Heart left ventricle (tissue), 16 donors: ENCODE measurements at regions not wholly inside any gene's neighbourhood (a gene's known extent, or its start where the extent isn't known, plus 50 kb on each side); places are given as distances from the start of the nearest gene placed in this dataset.

ENCODE experiments used
- ATAC-seq, 4 donors: fragments of 200-7000 bp; cut with Tn5 transposase; one replicate each; pipeline ENCODE4 v1.9.1; 2020 to 2022; ENCODE audit warnings: moderate library complexity in 4 of 4, mild to moderate bottlenecking in 3 of 4, moderate number of reproducible peaks in 1 of 4
- DNase-seq, 5 donors: peaks; one replicate each; pipeline ENCODE4 v3.0.0-alpha.2; 2020
- H3K27ac ChIP-seq, 12 donors: fragments of 200-600 bp; sonication (generic) in 4 of 12; one replicate each; pipeline versions ENCODE4 v1.5.0 to v1.8.0; 2016 to 2022; ENCODE audit warnings: mild to moderate bottlenecking in 2 of 12
- H3K27me3 ChIP-seq, 9 donors: fragments of 200-600 bp; sonication (generic) in 2 of 9; one replicate each; pipeline versions ENCODE4 v1.5.1 to v1.8.0; 2016 to 2022; ENCODE audit warnings: mild to moderate bottlenecking in 3 of 9
- H3K36me3 ChIP-seq, 9 donors: fragments of 200-600 bp; sonication (generic) in 2 of 9; one replicate each; pipeline versions ENCODE4 v1.5.0 to v1.8.0; 2018 to 2022; ENCODE audit warnings: mild to moderate bottlenecking in 2 of 9
- H3K4me1 ChIP-seq, 12 donors: fragments of 200-600 bp; sonication (generic) in 4 of 12; one replicate each; pipeline versions ENCODE4 v1.5.0 to v1.8.0; 2016 to 2022; ENCODE audit warnings: mild to moderate bottlenecking in 3 of 12
- H3K4me3 ChIP-seq, 12 donors: fragments of 200-600 bp; sonication (generic) in 4 of 12; one replicate each; pipeline versions ENCODE4 v1.5.0 to v1.8.0; 2017 to 2022; ENCODE audit warnings: mild to moderate bottlenecking in 9 of 12, moderate library complexity in 4 of 12
- H3K9me3 ChIP-seq, 12 donors: fragments of 200-600 bp; sonication (generic) in 4 of 12; one replicate each; pipeline versions ENCODE4 v1.5.0 to v1.8.0; 2016 to 2022; ENCODE audit warnings: mild to moderate bottlenecking in 1 of 12
- CTCF ChIP-seq, 12 donors: fragments of 200-600 bp; sonication (generic) in 4 of 12; IDR thresholded peaks; one replicate each; pipeline versions ENCODE4 v1.5.0 to v1.8.0; 2018 to 2022; ENCODE audit warnings: antibody characterized with exemption in 12 of 12, mild to moderate bottlenecking in 5 of 12
- POLR2A ChIP-seq, 2 donors: fragments of 450-650 bp; IDR thresholded peaks; one replicate each; pipeline ENCODE4 v1.6.1; 2017; ENCODE audit warnings: antibody characterized with exemption in 2 of 2, mild to moderate bottlenecking in 2 of 2, moderate library complexity in 2 of 2
- WGBS, 4 donors: extraction: QIAGEN DNeasy Blood & Tissue Kit in 2 of 4; methylation state at CpG; one replicate each; pipeline versions ENCODE4 v1.1.5 to v1.1.7; 2013 to 2018; 5-methylcytosine and 5-hydroxymethylcytosine counted together
- intact Hi-C, 10 donors: fragments of 100-400 bp; cut with DNase I; formaldehyde crosslinking; loops; one replicate each; pipeline versions ENCODE4 v1.11.1 to v1.14.2; 2022
- donor health status: ischemic (EF 13 %, LVEDD 7.1; RV severe dilation, severe dysfunction).
- donor health status: healthy with polysubstance abuse.
- donor health status: DM: no; HTN: yes; CAD: no.
- donor health status: DM: no; HTN: no; CAD: no.
- donor health status: ischemic (EF 25% LVEDD 6.9; RV normal size, moderate dysfunction).
- donor health status: ischemic (EF 25% LVEDD 5.7; RV mildly dilated, moderate dysfunction).
- donor health status: healthy.
- donor health status: DM: yes; HTN: yes; CAD: no.
- donor health status: ischemic (EF 35%, LVEDD 5.7; RV mildly dilated, moderate dysfunction).
- donor health status: nonischemic (EF 11% LVEDD 7.7; RV severe dilation, severe dysfunction).
- donor health status: DM: yes; HTN: yes; CAD: no.
- donor health status: PGD.
- donor health status: ischemic (EF 29% LVEDD 5.4; RV normal size, mild dysfunction).
- donor health status: nonischemic (EF 23%, LVEDD 6.1; RV moderate dilation, normal function).

- H3K4me3 ChIP-seq = no peak overlapping the region
- H3K36me3 ChIP-seq = no peaks in the 10 kb centered on the region
- H3K4me1 ChIP-seq = no peaks in the 10 kb centered on the region
- no peaks in the 10 kb centered on the region for H3K27me3 ChIP-seq
- no peak overlapping the region for H3K27ac ChIP-seq
- intact Hi-C loops = no loop called here
- 88 to 96% (median 89%) methylated on average over 4 to 5 of the region's 5 CpGs for WGBS, 4 donors
- DNase-seq (no peak), ATAC-seq (no peak)
- no peaks in the 10 kb centered on the region for H3K9me3 ChIP-seq
- TF ChIP-seq POLR2A (IDR thresholded peaks at IDR 0.05) = no peak
- TF ChIP-seq CTCF (IDR thresholded peaks at IDR 0.05) = no peak
Measured at GRCh38 chr3:156620901-156621300, 53.5 kb upstream of the TIPARP start.

- peaks cover 0 to 4% (median 0%) of the 10 kb centered on the region in 12 donors for H3K4me1 ChIP-seq
- no peak for DNase-seq
- no peaks in the 10 kb centered on the region for H3K27me3 ChIP-seq
- ATAC-seq = no peak
- WGBS, 4 donors = 76 to 92% (median 82%) methylated on average over 2 of the region's 2 CpGs
- no peak overlapping the region for H3K27ac ChIP-seq
- H3K9me3 ChIP-seq = no peaks in the 10 kb centered on the region
- intact Hi-C loops = no loop called here
- TF ChIP-seq CTCF (IDR thresholded peaks at IDR 0.05) (no peak), POLR2A (IDR thresholded peaks at IDR 0.05) (no peak)
- H3K36me3 ChIP-seq = no peaks in the 10 kb centered on the region
- no peak overlapping the region for H3K4me3 ChIP-seq
Measured at GRCh38 chr3:156620260-156620659, 54.1 kb upstream of the TIPARP start.

- TF ChIP-seq POLR2A (IDR thresholded peaks at IDR 0.05) (no peak), CTCF (IDR thresholded peaks at IDR 0.05) (no peak)
- no peaks in the 10 kb centered on the region for H3K27me3 ChIP-seq
- H3K4me1 ChIP-seq = peaks cover 0 to 4% (median 0%) of the 10 kb centered on the region in 12 donors
- ATAC-seq = no peak
- no peaks in the 10 kb centered on the region for H3K36me3 ChIP-seq
- WGBS, 4 donors = 56 to 66% (median 64%) methylated on average over 2 of the region's 2 CpGs
- no peak overlapping the region for H3K4me3 ChIP-seq
- H3K27ac ChIP-seq = no peak overlapping the region
- no peak for DNase-seq
- intact Hi-C loops = no loop called here
- H3K9me3 ChIP-seq = no peaks in the 10 kb centered on the region
Measured at GRCh38 chr3:156619376-156619775, 55.0 kb upstream of the TIPARP start.

- ATAC-seq = no peak
- DNase-seq = no peak
- H3K27me3 ChIP-seq = no peaks in the 10 kb centered on the region
- peaks cover 0 to 4% (median 0%) of the 10 kb centered on the region in 12 donors for H3K4me1 ChIP-seq
- intact Hi-C loops = no loop called here
- no peaks in the 10 kb centered on the region for H3K36me3 ChIP-seq
- H3K27ac ChIP-seq = no peak overlapping the region
- H3K4me3 ChIP-seq = no peak overlapping the region
- TF ChIP-seq CTCF (IDR thresholded peaks at IDR 0.05) (no peak), POLR2A (IDR thresholded peaks at IDR 0.05) (no peak)
- no peaks in the 10 kb centered on the region for H3K9me3 ChIP-seq
Measured at GRCh38 chr3:156617781-156618180, 56.6 kb upstream of the TIPARP start.
